ENCODE measurements at regions not wholly inside any gene's neighbourhood (a gene's known extent, or its start where the extent isn't known, plus 50 kb on each side); places are given as distances from the start of the nearest gene placed in this dataset.
"Not testable (repeated sequence)": the region's sequence is repeated elsewhere in the genome, so short reads cannot be mapped to it uniquely, and the experiment has no call there.

DNA sequence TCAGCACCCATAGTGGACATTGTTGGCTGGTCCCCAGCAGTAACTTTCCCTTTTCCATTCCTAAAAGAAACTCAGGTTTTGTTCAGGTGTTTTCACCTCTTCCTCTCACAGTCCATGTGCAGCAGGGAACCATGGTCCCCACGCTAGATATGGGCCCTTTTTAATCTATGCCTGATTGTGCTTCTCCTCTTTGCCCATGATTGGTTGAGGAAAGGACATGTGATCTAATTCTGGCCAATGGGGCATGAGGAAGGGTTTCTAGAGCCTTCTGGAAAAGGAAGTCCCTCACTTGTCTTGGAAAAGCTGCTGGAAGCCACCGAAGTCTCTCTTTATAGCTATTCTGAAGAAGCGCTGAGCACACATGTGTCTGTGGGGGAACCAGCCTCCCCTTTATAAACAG lies 330.7 kb downstream of the ACTR3B start:
- DNase-seq = no peak

GRCh38 chr7:153090764-153091163 lies 331.2 kb downstream of the ACTR3B start:
- DNase-seq = no peak

- DNase-seq = no peak
Measured at GRCh38 chr7:153091477-153091876, 331.9 kb downstream of the ACTR3B start.

- no peak for DNase-seq
Measured at GRCh38 chr7:153097511-153098201, 338.1 kb downstream of the ACTR3B start.

GRCh38 chr7:153099235-153099634 lies 339.7 kb downstream of the ACTR3B start:
- no peak for DNase-seq

DNA sequence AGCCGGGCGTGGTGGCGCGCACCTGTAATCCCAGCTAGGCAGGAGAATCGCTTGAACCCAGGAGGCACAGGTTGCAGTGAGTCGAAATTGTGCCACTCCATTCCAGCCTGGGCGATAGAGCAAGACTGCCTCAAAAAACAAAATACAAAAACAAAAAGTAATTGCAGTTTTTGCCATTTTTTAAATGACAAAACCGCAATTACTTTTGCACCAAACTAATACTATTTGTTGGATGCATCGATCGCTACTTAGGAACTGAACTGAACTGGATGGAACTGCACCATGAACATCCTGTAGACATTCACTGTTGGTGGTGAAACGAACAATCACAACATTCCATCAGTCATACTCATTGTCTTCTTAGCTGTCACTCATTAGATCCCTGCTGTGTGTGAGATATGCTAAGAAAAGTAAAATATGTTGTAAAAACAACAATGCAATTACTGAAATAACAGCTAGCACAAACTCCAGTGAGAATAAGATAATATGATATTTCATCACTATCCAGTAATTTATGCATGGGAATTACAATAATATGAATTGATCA lies 341.2 kb downstream of the ACTR3B start:
- no peak for DNase-seq

- no peak for DNase-seq
Measured at GRCh38 chr7:153103202-153103601, 343.6 kb downstream of the ACTR3B start.

- DNase-seq = no peak
Measured at GRCh38 chr7:153107826-153108225, 348.3 kb downstream of the ACTR3B start.

DNA sequence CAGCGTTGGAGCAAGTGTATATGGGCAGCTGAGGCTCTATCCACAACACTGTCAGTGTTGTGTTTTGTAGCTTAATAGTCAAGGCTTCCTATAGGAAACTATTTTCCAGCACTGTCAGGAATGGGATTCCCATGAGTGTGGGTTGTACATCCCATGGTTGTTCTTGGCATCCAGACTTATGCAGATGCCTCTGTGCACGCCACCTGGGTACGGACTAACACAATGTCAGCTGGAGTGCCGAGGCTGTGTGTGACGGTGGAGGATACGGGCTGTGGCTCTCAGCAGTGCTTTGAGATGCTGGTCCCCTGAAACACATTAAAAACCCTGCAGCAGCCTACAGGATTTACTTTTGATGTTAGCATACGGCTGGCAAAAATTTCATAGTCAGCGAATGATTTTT lies 350.0 kb downstream of the ACTR3B start:
- no peak for DNase-seq

DNA sequence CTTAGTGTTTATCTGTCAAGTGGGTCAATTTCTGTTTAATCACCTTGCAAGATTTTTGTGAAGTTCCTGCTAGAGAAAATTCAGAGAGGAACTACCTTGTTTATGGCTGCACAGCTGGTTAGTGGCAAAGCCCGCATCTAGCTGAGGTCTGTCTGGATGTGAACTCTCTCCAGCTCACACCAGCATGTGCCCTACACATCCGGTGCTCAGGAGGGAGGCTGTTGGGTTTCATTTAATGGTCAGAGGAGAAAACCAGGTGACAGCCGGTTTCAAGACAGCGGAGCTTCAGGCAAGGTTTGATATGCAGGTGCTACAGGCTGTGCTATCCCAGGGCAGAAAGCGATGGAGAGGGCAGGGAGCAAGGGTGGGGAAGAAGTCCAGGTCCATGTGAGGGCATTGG lies 351.1 kb downstream of the ACTR3B start:
- DNase-seq = no peak

GRCh38 chr7:153122255-153122654 lies 362.7 kb downstream of the ACTR3B start:
- not testable (repeated sequence) for DNase-seq

DNA sequence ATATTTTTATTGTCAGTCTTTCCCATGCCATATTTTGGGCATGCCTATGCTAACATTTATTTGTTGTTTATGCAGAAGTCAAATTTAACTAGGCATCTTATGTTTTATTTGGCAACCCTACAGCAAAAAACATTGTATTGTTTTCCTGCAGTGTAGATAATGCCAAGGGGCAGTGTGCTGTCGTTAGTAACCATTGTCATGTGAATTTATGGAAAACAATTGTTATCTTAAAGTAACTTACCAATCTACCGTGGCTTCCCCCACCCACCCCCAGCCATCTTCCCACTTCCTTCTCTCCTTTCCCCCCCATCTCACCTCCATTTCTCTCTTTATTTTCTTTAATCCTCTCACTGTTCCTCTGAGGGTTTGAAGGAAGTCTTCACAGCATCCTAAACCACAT lies 370.5 kb downstream of the ACTR3B start:
- DNase-seq = no peak

GRCh38 chr7:153151766-153152165 lies 392.2 kb downstream of the ACTR3B start:
- DNase-seq = no peak

GRCh38 chr7:153152801-153153422 lies 393.4 kb downstream of the ACTR3B start:
- no peak for DNase-seq

- no peak for DNase-seq
Measured at GRCh38 chr7:153158149-153158548, 398.6 kb downstream of the ACTR3B start.

GRCh38 chr7:153170287-153170686 lies 410.7 kb downstream of the ACTR3B start:
- no peak for DNase-seq

DNA sequence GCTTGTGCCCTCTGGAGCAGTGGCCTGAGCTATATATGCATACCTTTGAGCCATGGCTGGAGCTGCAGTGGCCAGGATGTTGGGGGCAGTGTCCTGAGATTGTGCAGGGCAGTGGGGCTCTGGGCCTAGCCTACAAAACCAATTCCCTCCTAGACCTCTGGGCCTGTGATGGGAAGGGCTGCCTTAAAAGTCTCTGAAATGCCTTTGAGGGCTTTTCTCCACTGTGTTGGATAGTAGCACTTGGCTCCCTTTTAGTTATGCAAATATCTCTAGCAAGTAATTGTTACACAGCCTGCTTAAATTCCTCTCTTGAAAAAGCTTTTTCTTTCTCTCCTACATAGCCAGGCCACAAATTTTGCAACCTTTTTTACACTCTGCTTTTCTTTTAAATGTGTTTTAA lies 426.4 kb downstream of the ACTR3B start:
- no peak for DNase-seq

GRCh38 chr7:153188161-153188560 lies 428.6 kb downstream of the ACTR3B start:
- no peak for DNase-seq

DNA sequence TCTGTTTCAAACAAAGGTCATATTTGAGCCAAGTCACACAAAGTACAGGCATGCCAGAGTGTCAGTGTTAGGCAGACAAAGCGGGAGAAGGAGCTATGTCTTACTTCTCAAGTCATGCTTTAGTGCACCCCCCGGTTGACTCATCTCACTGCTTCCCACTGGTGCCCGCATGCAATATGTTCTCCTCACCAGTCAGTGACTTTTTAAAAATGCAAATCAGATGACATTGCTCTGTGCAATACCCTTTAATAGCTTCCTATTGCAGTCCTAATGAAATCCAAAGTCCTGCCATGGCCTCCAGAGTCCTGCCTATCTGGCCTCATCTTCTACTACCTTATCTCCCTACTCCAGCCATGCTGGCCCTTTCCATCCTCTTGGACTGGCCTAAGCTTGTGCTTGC lies 429.1 kb downstream of the ACTR3B start:
- DNase-seq = no peak

GRCh38 chr7:153190452-153190851 lies 430.9 kb downstream of the ACTR3B start:
- DNase-seq = peak; percentile 32

- DNase-seq = no peak
Measured at GRCh38 chr7:153190986-153191385, 431.4 kb downstream of the ACTR3B start.

- DNase-seq = peak; percentile 21
Measured at GRCh38 chr7:153193144-153193595, 433.6 kb downstream of the ACTR3B start.

DNA sequence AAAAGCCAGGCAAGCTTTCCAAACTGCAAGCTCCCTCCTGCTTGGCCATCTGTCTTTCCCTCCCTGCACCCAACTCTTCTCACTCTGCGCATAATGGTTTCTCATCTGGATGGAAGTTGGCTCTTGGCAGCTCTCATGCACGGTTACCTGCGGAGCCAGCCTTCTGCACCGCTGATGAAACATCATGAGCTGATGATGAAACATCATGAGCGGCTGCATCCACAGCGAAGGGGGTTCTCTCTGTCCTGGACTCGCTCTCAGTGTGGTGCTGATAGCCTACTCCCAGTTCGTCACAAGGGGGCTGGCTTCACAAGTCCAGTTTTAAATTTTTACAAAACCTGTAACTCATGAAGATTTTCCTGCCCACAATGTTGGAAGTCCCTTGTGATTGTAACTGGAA lies 457.5 kb downstream of the ACTR3B start:
- no peak for DNase-seq

GRCh38 chr7:153224890-153225289 lies 465.3 kb downstream of the ACTR3B start:
- no peak for DNase-seq

- not testable (repeated sequence) for DNase-seq
Measured at GRCh38 chr7:153245136-153245535, 485.6 kb downstream of the ACTR3B start.

Measured in activated CD4-positive, alpha-beta T cell treated with anti-CD3 and anti-CD28 coated beads, Interleukin-10, Interleukin-2, amounts not matched to agents 100 ng/mL and 50 ng/mL, durations not matched to agents 16 hours and 8 hours (primary cell).